Keratinocyte (primary cell): ENCODE measurements at regions not wholly inside any gene's neighbourhood (a gene's known extent, or its start where the extent isn't known, plus 50 kb on each side); places are given as distances from the start of the nearest gene placed in this dataset.

Source experiments
- CTCF ChIP-seq, 3 experiments: IDR thresholded peaks in 1 of 3; conservative IDR thresholded peaks in 1 of 3; optimal IDR thresholded peaks in 1 of 3; 2 replicates in 2 of 3; 3 replicates in 1 of 3; pipeline versions ENCODE3 to v1.5.1; 2011; ENCODE audit warnings: low read length in 3 of 3, mild to moderate bottlenecking in 3 of 3, moderate library complexity in 2 of 3, control low read depth in 1 of 3, inconsistent platforms in 1 of 3; ENCODE audit not compliant: insufficient read depth in 2 of 3; ENCODE audit errors: extremely low read depth in 1 of 3
- EZH2 ChIP-seq: IDR thresholded peaks from one replicate; pipeline ENCODE4 v1.6.1; 2012; ENCODE audit warnings: inconsistent platforms, mild to moderate bottlenecking, low read length, moderate library complexity

- TF ChIP-seq CTCF (optimal IDR thresholded peaks at IDR 0.05 in 1 of 3, IDR thresholded peaks at IDR 0.05 in 1 of 3, conservative IDR thresholded peaks at IDR 0.05 in 1 of 3; ENCODE audit: extremely low read depth in 1 of 3, insufficient read depth in 2 of 3, low read length in 3 of 3) (no peak), EZH2 (no peak)
Observed at GRCh38 chr2:72057308-72057707, 90.4 kb downstream of the CYP26B1 start.
